Renal cortical epithelial cell (primary cell): ENCODE measurements at regions not wholly inside any gene's neighbourhood (a gene's known extent, or its start where the extent isn't known, plus 50 kb on each side); places are given as distances from the start of the nearest gene placed in this dataset.

Experiments
- DNase-seq: peaks from one replicate; pipeline ENCODE4 v3.0.0-alpha.2; 2011; ENCODE audit warnings: low read depth

- DNase-seq: no peak
These were observed 360.9 kb downstream of the GPAM start for GRCh38 chr10:111822661-111823060.

- DNase-seq: no peak
These were observed 359.4 kb downstream of the GPAM start for GRCh38 chr10:111824128-111824527.

- no peak for DNase-seq
These were observed 353.2 kb downstream of the GPAM start for GRCh38 chr10:111830359-111830758.

GRCh38 chr10:111831058-111831457, 352.5 kb downstream of the GPAM start:
- DNase-seq: peak; percentile 68

GRCh38 chr10:111833251-111833650, 350.3 kb downstream of the GPAM start:
- no peak for DNase-seq

- peak; percentile 89 for DNase-seq
These were observed 348.0 kb downstream of the GPAM start for GRCh38 chr10:111835574-111835973.

- no peak for DNase-seq
These were observed 347.5 kb downstream of the GPAM start for GRCh38 chr10:111836064-111836463.

GRCh38 chr10:111836571-111836970, 347.0 kb downstream of the GPAM start:
- DNase-seq: peak; percentile 26

- DNase-seq: no peak
These were observed 346.5 kb downstream of the GPAM start for GRCh38 chr10:111837086-111837485.

- DNase-seq: no peak
These were observed 345.6 kb downstream of the GPAM start for GRCh38 chr10:111837985-111838384.

- no peak for DNase-seq
These were observed 343.0 kb downstream of the GPAM start for GRCh38 chr10:111840546-111840945.

GRCh38 chr10:111852801-111853200, 330.8 kb downstream of the GPAM start:
- DNase-seq: no peak

- DNase-seq: no peak
These were observed 326.9 kb downstream of the GPAM start for GRCh38 chr10:111856631-111857030.

GRCh38 chr10:111865550-111865949, 318.0 kb downstream of the GPAM start:
- no peak for DNase-seq

GRCh38 chr10:111871458-111871857, 312.1 kb downstream of the GPAM start:
- no peak for DNase-seq

GRCh38 chr10:111872591-111872990, 311.0 kb downstream of the GPAM start:
- DNase-seq: peak; percentile 71

- DNase-seq: no peak
These were observed 310.5 kb downstream of the GPAM start for GRCh38 chr10:111873041-111873440.

GRCh38 chr10:111873621-111874135, 309.9 kb downstream of the GPAM start:
- DNase-seq: no peak

- DNase-seq: no peak
These were observed 309.0 kb downstream of the GPAM start for GRCh38 chr10:111874576-111874975.

- peak; percentile 13 for DNase-seq
These were observed 307.8 kb downstream of the GPAM start for GRCh38 chr10:111875725-111876124.

GRCh38 chr10:111877258-111877657, 306.3 kb downstream of the GPAM start:
- DNase-seq: no peak

GRCh38 chr10:111879969-111880368, 303.6 kb downstream of the GPAM start:
- DNase-seq: no peak

GRCh38 chr10:111885046-111885445, 298.5 kb downstream of the GPAM start:
- DNase-seq: no peak

GRCh38 chr10:111885919-111886318, 297.6 kb downstream of the GPAM start:
- DNase-seq: no peak

GRCh38 chr10:111887266-111887665, 296.3 kb downstream of the GPAM start:
- DNase-seq: no peak
